ENCODE measurements at regions not wholly inside any gene's neighbourhood (a gene's known extent, or its start where the extent isn't known, plus 50 kb on each side); places are given as distances from the start of the nearest gene placed in this dataset.

DNA sequence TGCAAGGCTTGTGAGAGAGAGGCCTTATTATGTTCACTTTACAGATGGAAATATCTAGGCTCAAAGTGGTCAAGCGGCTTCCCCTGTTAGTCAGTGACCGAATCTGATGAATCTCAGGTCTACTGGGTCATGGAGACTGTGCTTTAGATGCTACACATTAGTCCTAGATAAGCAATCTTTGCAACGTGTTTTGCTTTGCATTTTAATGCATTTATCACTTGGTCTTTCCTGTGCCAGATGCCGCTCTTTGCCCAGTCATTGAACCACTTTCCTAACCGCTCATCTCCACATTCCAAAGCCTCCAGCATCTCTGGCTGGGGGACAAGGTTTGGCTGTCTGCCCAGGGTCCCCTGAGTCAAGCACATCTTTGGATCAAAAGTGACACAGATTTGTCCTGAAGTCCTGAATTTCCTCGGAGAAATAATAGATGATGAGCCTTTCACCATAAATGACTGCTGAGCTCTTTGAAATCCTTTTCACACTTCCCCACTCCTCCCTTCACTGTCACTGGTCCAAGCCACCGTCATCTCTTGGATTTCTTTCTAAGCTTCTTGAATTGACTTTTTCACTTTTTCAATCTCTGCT is 96.0 kb upstream of the USP24 start:
- TF ChIP-seq POLR2AphosphoS5 (IDR thresholded peaks at IDR 0.05; ENCODE audit: low read depth, low read length) (no peak), TAF1 (IDR thresholded peaks at IDR 0.05; ENCODE audit: low read depth, low read length) (no peak), POLR2A (IDR thresholded peaks at IDR 0.05; ENCODE audit: low read depth, low read length) (no peak), POU2F2 (IDR thresholded peaks at IDR 0.05; ENCODE audit: low read depth, low read length) (no peak), PAX5 (IDR thresholded peaks at IDR 0.05; ENCODE audit: insufficient read depth, low read length, severe bottlenecking) (no peak)
